ENCODE measurements at regions not wholly inside any gene's neighbourhood (a gene's known extent, or its start where the extent isn't known, plus 50 kb on each side); places are given as distances from the start of the nearest gene placed in this dataset.

GRCh38 chr9:81404931-81405598 lies 284.3 kb downstream of the TLE1 start:
- Mint-ChIP-seq H3K4me1 (no peaks in the 10 kb centered on the region), H3K9me3 (no peaks in the 10 kb centered on the region), H3K27me3 (ENCODE audit: low read depth) (no peaks in the 10 kb centered on the region), H3K4me3 (no peak overlapping the region), H3K36me3 (ENCODE audit: low read depth) (no peaks in the 10 kb centered on the region), H3K27ac (no peak overlapping the region)
- no peak for TF ChIP-seq CTCF (IDR thresholded peaks at IDR 0.05; ENCODE audit: unreplicated experiment in 3 of 3)

GRCh38 chr9:81397481-81398381 lies 291.6 kb downstream of the TLE1 start:
- TF ChIP-seq CTCF (IDR thresholded peaks at IDR 0.05; ENCODE audit: unreplicated experiment in 3 of 3) = no peak
- H3K36me3 Mint-ChIP-seq (ENCODE audit: low read depth) = no peaks in the 10 kb centered on the region
- H3K4me3 Mint-ChIP-seq = peak overlapping the region in 2 of 3 experiments; percentile 6 to 44
- H3K9me3 Mint-ChIP-seq = no peaks in the 10 kb centered on the region
- no peaks in the 10 kb centered on the region for H3K27me3 Mint-ChIP-seq (ENCODE audit: low read depth)
- peak overlapping the region; percentile 41 to 75 (median 74) for H3K27ac Mint-ChIP-seq
- peaks cover 40% of the 10 kb centered on the region for H3K4me1 Mint-ChIP-seq

- Mint-ChIP-seq H3K4me1 (peaks cover 44% of the 10 kb centered on the region), H3K36me3 (ENCODE audit: low read depth) (no peaks in the 10 kb centered on the region), H3K9me3 (no peaks in the 10 kb centered on the region), H3K27me3 (ENCODE audit: low read depth) (no peaks in the 10 kb centered on the region), H3K4me3 (peak overlapping the region in 2 of 3 experiments; percentile 1 to 29), H3K27ac (peak overlapping the region; percentile 67 to 81 (median 75))
- TF ChIP-seq CTCF (IDR thresholded peaks at IDR 0.05; ENCODE audit: unreplicated experiment in 3 of 3) = no peak
Measured at GRCh38 chr9:81396528-81396927, 292.8 kb downstream of the TLE1 start.

- H3K9me3 Mint-ChIP-seq = peaks cover 2% of the 10 kb centered on the region
- peak overlapping the region in 1 of 3 experiments; percentile 6 for H3K4me3 Mint-ChIP-seq
Measured at GRCh38 chr9:81395676-81396054, 293.7 kb downstream of the TLE1 start.

GRCh38 chr9:81394881-81395675 lies 294.3 kb downstream of the TLE1 start:
- H3K27ac Mint-ChIP-seq = peak overlapping the region; percentile 75 to 91 (median 87)
- peaks cover 2% of the 10 kb centered on the region for H3K9me3 Mint-ChIP-seq
- H3K27me3 Mint-ChIP-seq (ENCODE audit: low read depth) = peaks cover 7% of the 10 kb centered on the region
- no peak for TF ChIP-seq CTCF (IDR thresholded peaks at IDR 0.05; ENCODE audit: unreplicated experiment in 3 of 3)
- no peaks in the 10 kb centered on the region for H3K36me3 Mint-ChIP-seq (ENCODE audit: low read depth)
- peaks cover 51% of the 10 kb centered on the region for H3K4me1 Mint-ChIP-seq
- peak overlapping the region in 1 of 3 experiments; percentile 6 for H3K4me3 Mint-ChIP-seq

More at GRCh38 chr9:81395676-81396054, 293.7 kb downstream of the TLE1 start:
- H3K27me3 Mint-ChIP-seq (ENCODE audit: low read depth) = peaks cover 3% of the 10 kb centered on the region
- peaks cover 46% of the 10 kb centered on the region for H3K4me1 Mint-ChIP-seq
- H3K27ac Mint-ChIP-seq = peak overlapping the region; percentile 75 to 91 (median 87)
- TF ChIP-seq CTCF (IDR thresholded peaks at IDR 0.05; ENCODE audit: unreplicated experiment in 3 of 3) = no peak
- no peaks in the 10 kb centered on the region for H3K36me3 Mint-ChIP-seq (ENCODE audit: low read depth)
